A549 (cell line): ENCODE measurements at regions not wholly inside any gene's neighbourhood (a gene's known extent, or its start where the extent isn't known, plus 50 kb on each side); places are given as distances from the start of the nearest gene placed in this dataset.

Source experiments
- ATAC-seq, 2 experiments: fragments of 200-7000 bp in 1 of 2; fragments of >200 bp in 1 of 2; cut with Nextera tagmentation in 1 of 2; cut with Tn5 transposase in 1 of 2; 3 replicates each; pipeline versions ENCODE4 v1.8.0 to v1.9.1; 2018 to 2020; ENCODE audit warnings: mild to moderate bottlenecking in 1 of 2, moderate library complexity in 1 of 2
- CTCF ChIA-PET: fragments of 300-600 bp; sonication (Branson Sonifier 250); formaldehyde crosslinking; extraction: SDS; loops from one replicate; lab custom pipeline; 2021; ENCODE audit warnings: antibody characterized with exemption, inconsistent platforms; lab: Yijun Ruan, JAX
- POLR2A ChIA-PET: fragments of 350-600 bp; formaldehyde crosslinking; extraction: SDS; loops from one replicate; lab custom pipeline; 2021; ENCODE audit warnings: antibody characterized with exemption, inconsistent platforms; lab: Yijun Ruan, JAX
- DNase-seq, 2 experiments: peaks; one replicate each; pipeline versions ENCODE4 v3.0.0 to v3.0.0-alpha.2; 2011 to 2016; ENCODE audit warnings: low read depth in 1 of 2, low spot score in 1 of 2
- FAIRE-seq: peaks from 2 replicates; lab custom pipeline; 2011; peaks lifted over from hg19 to GRCh38; lab: Jason Lieb, UNC
- H3K27ac ChIP-seq, 2 experiments: fragments of >200 bp; sonication (Bioruptor Twin); formaldehyde crosslinking; 3 replicates each; pipeline ENCODE4 v1.5.1; 2016 to 2017
- H3K4me1 ChIP-seq: fragments of >200 bp; sonication (Bioruptor Twin); formaldehyde crosslinking; 3 replicates; pipeline ENCODE4 v1.6.1; 2016
- H3K4me2 ChIP-seq: fragments of >200 bp; sonication (Bioruptor Twin); formaldehyde crosslinking; 3 replicates; pipeline ENCODE4 v1.6.1; 2016
- H3K4me3 ChIP-seq: fragments of >200 bp; sonication (Bioruptor Twin); formaldehyde crosslinking; 3 replicates; pipeline ENCODE4 v1.5.1; 2016
- H3K9me3 ChIP-seq: fragments of >200 bp; sonication (Bioruptor Twin); formaldehyde crosslinking; 3 replicates; pipeline ENCODE4 v1.6.1; 2016
- ATOH8 ChIP-seq: fragments of 250-450 bp; sonication (Bioruptor Pico); IDR thresholded peaks from 2 replicates; pipeline ENCODE4 v1.5.0; 2020; ENCODE audit warnings: low read depth, mild to moderate bottlenecking, moderate library complexity
- CBX8 ChIP-seq: fragments of 200-600 bp; sonication (generic); IDR thresholded peaks from 2 replicates; pipeline ENCODE4 v1.6.1; 2016
- CEBPB ChIP-seq, 2 experiments: fragments of >200 bp in 1 of 2; sonication (Bioruptor Twin) in 1 of 2; formaldehyde crosslinking in 1 of 2; IDR thresholded peaks; 2 replicates each; pipeline ENCODE4 v1.6.1; 2012 to 2016
- CHD2 ChIP-seq: fragments of 150-350 bp; IDR thresholded peaks from 2 replicates; pipeline ENCODE4 v1.6.1; 2014; ENCODE audit warnings: low read length; ENCODE audit not compliant: partially characterized antibody
- EHF ChIP-seq: fragments of 250-450 bp; sonication (Bioruptor Pico); IDR thresholded peaks from 2 replicates; pipeline ENCODE4 v1.5.0; 2020; ENCODE audit warnings: mild to moderate bottlenecking
- EP300 ChIP-seq, 2 experiments: fragments of >200 bp; sonication (Bioruptor Twin); formaldehyde crosslinking; IDR thresholded peaks; 2 replicates in 1 of 2; 3 replicates in 1 of 2; pipeline ENCODE4 v1.6.1; 2016 to 2017
- ESRRA ChIP-seq: fragments of 150-350 bp; IDR thresholded peaks from 2 replicates; pipeline ENCODE4 v1.6.1; 2014; ENCODE audit warnings: mild to moderate bottlenecking, low read length, borderline replicate concordance
- GATA3 ChIP-seq: IDR thresholded peaks from 2 replicates; pipeline ENCODE4 v1.6.1; 2012; ENCODE audit warnings: borderline replicate concordance
- HEYL ChIP-seq: fragments of 250-450 bp; sonication (Bioruptor Pico); IDR thresholded peaks from 2 replicates; pipeline ENCODE4 v1.8.0; 2021; ENCODE audit warnings: mild to moderate bottlenecking, moderate library complexity
- HOXB13 ChIP-seq: fragments of 250-450 bp; sonication (Bioruptor Pico); IDR thresholded peaks from 2 replicates; pipeline ENCODE4 v1.5.0; 2020; ENCODE audit warnings: low read depth, mild to moderate bottlenecking, moderate library complexity
- JUNB ChIP-seq: fragments of >200 bp; sonication (Bioruptor Twin); formaldehyde crosslinking; IDR thresholded peaks from 2 replicates; pipeline ENCODE4 v1.6.1; 2016
- MYC ChIP-seq: IDR thresholded peaks from 2 replicates; pipeline ENCODE4 v1.6.1; 2012; ENCODE audit warnings: mild to moderate bottlenecking, inconsistent platforms, low read length, improper control_type of control experiment, borderline replicate concordance
- NPAS2 ChIP-seq: fragments of 250-450 bp; sonication (Bioruptor Pico); IDR thresholded peaks from 2 replicates; pipeline ENCODE4 v1.8.0; 2022; ENCODE audit warnings: mild to moderate bottlenecking, moderate library complexity, borderline replicate concordance
- PHF8 ChIP-seq: fragments of 200-600 bp; sonication (generic); IDR thresholded peaks from 2 replicates; pipeline ENCODE4 v1.6.1; 2016; ENCODE audit warnings: low read depth, mild to moderate bottlenecking, antibody characterized with exemption, moderate library complexity, borderline replicate concordance
- POLR2A ChIP-seq: IDR thresholded peaks from 2 replicates; pipeline ENCODE4 v1.6.1; 2012; ENCODE audit warnings: mild to moderate bottlenecking, low read length
- RARB ChIP-seq: fragments of 250-450 bp; sonication (Bioruptor Pico); IDR thresholded peaks from 2 replicates; pipeline ENCODE4 v1.8.0; 2021; ENCODE audit warnings: mild to moderate bottlenecking, moderate library complexity
- RFX5 ChIP-seq: fragments of 450-650 bp; IDR thresholded peaks from 2 replicates; pipeline ENCODE4 v1.7.1; 2014; ENCODE audit warnings: antibody characterized with exemption, mild to moderate bottlenecking, moderate library complexity
- RNF2 ChIP-seq: fragments of 200-600 bp; sonication (generic); IDR thresholded peaks from 2 replicates; pipeline ENCODE4 v1.6.1; 2016; ENCODE audit warnings: low read depth, mild to moderate bottlenecking, antibody characterized with exemption, moderate library complexity, borderline replicate concordance
- TFCP2L1 ChIP-seq: fragments of 250-450 bp; sonication (Bioruptor Pico); IDR thresholded peaks from 2 replicates; pipeline ENCODE4 v1.5.0; 2021; ENCODE audit warnings: mild to moderate bottlenecking
- USF2 ChIP-seq: fragments of 450-650 bp; IDR thresholded peaks from 2 replicates; pipeline ENCODE4 v1.6.1; 2014; ENCODE audit warnings: antibody characterized with exemption
- ZC3H11A ChIP-seq: fragments of 450-650 bp; IDR thresholded peaks from 2 replicates; pipeline ENCODE4 v1.6.1; 2014; ENCODE audit warnings: antibody characterized with exemption, mild to moderate bottlenecking
- WGBS: methylation state at CpG from one replicate; pipeline ENCODE4 v1.1.6; 2017; ENCODE audit errors: missing lambda C conversion rate; 5-methylcytosine and 5-hydroxymethylcytosine counted together
- TF ChIP-seq, protein P1 (sequence below): IDR thresholded peaks from 2 replicates; pipeline ENCODE4 v1.6.1; 2012
- TF ChIP-seq, protein P2 (sequence below): fragments of >200 bp; sonication (Bioruptor Twin); formaldehyde crosslinking; IDR thresholded peaks from 3 replicates; pipeline ENCODE4 v1.6.1; 2016

DNA sequence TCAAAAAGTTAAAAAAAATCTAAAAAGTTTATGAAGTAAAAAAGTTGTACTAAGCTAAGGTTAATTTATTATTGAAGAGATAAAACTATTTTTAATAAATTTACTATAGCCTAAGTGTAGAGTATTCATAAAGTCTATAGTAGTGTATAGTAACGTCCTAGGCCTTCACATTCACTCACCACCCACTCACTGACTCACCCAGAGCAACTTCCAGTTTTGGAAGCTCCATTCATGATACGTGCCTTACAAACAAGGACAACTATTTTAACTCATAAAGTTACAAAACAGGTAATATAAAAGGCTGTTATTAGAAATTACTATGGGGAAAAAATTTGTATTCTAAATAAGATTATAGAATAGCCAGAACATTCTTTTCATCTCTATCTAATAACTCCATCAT is 158.9 kb upstream of the FN1 start:
- DNase-seq: no peak
- POLR2A ChIA-PET: no interaction called here
- TF ChIP-seq HEYL (CRISPR knock-in tag) (no peak), EHF (no peak), CHD2 (no peak), JUNB (no peak), TFCP2L1 (CRISPR knock-in tag) (no peak), CBX8 (no peak), PHF8 (no peak), ATOH8 (CRISPR knock-in tag) (no peak), RFX5 (no peak), USF2 (no peak), ZC3H11A (no peak)
- TF ChIP-seq, protein P1, sequence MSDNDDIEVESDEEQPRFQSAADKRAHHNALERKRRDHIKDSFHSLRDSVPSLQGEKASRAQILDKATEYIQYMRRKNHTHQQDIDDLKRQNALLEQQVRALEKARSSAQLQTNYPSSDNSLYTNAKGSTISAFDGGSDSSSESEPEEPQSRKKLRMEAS: no peak
- no peaks in the 10 kb centered on the region for H3K9me3 ChIP-seq
- no peak overlapping the region for H3K27ac ChIP-seq
- WGBS: 71% methylated on average over 2 of the region's 2 CpGs
- no peak for FAIRE-seq
- no peak for ATAC-seq
- H3K4me3 ChIP-seq: no peak overlapping the region
- H3K4me2 ChIP-seq: no peak overlapping the region
- no peaks in the 10 kb centered on the region for H3K4me1 ChIP-seq
- CTCF ChIA-PET: no interaction called here

GRCh38 chr2:215590010-215590745 is 154.3 kb upstream of the FN1 start:
- no peak overlapping the region for H3K4me2 ChIP-seq
- H3K4me1 ChIP-seq: no peaks in the 10 kb centered on the region
- no peak for ATAC-seq
- no peaks in the 10 kb centered on the region for H3K9me3 ChIP-seq
- no peak for FAIRE-seq
- H3K27ac ChIP-seq: no peak overlapping the region
- H3K4me3 ChIP-seq: no peak overlapping the region
- DNase-seq: no peak
- CTCF ChIA-PET: no interaction called here
- POLR2A ChIA-PET: no interaction called here
- TF ChIP-seq MYC (no peak), NPAS2 (CRISPR knock-in tag) (no peak), POLR2A (no peak), EP300 (IDR thresholded peaks at IDR 0.05) (no peak), GATA3 (no peak), CEBPB (IDR thresholded peaks at IDR 0.05) (no peak), JUNB (no peak), RARB (CRISPR knock-in tag) (no peak), ESRRA (no peak), HOXB13 (CRISPR knock-in tag) (no peak), RNF2 (no peak), CBX8 (no peak), ATOH8 (CRISPR knock-in tag) (no peak)
- TF ChIP-seq, protein P2, sequence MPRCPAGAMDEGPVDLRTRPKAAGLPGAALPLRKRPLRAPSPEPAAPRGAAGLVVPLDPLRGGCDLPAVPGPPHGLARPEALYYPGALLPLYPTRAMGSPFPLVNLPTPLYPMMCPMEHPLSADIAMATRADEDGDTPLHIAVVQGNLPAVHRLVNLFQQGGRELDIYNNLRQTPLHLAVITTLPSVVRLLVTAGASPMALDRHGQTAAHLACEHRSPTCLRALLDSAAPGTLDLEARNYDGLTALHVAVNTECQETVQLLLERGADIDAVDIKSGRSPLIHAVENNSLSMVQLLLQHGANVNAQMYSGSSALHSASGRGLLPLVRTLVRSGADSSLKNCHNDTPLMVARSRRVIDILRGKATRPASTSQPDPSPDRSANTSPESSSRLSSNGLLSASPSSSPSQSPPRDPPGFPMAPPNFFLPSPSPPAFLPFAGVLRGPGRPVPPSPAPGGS: no peak
- TF ChIP-seq, protein P1: no peak
- 79% methylated on average over 6 of the region's 6 CpGs for WGBS
